ENCODE measurements at regions not wholly inside any gene's neighbourhood (a gene's known extent, or its start where the extent isn't known, plus 50 kb on each side); places are given as distances from the start of the nearest gene placed in this dataset.
"Not testable (repeated sequence)": the region's sequence is repeated elsewhere in the genome, so short reads cannot be mapped to it uniquely, and the experiment has no call there.

DNA sequence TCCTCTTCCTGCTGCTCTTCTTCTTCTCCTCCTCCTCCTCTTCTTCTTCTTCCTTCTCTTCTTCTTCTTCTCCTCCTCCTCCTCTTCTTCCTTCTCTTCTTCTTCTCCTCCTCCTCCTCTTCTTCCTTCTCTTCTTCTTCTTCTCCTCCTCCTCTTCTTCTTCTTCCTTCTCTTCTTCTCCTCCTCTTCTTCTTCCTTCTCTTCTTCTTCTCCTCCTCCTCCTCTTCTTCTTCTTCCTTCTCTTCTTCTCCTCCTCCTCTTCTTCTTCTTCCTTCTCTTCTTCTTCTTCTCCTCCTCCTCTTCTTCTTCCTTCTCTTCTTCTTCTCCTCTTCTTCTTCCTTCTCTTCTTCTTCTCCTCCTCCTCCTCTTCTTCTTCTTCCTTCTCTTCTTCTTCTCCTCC lies 560.8 kb upstream of the CDH5 start:
- DNase-seq; H3K27me3 ChIP-seq (ENCODE audit: control insufficient read depth in 1 of 2, insufficient read depth in 2 of 2, low read length in 1 of 2); ATAC-seq (ENCODE audit: low FRiP score); intact Hi-C loops (cut with DNase I); H3K9me3 ChIP-seq (ENCODE audit: control insufficient read depth, low read length); H3K36me3 ChIP-seq (ENCODE audit: control insufficient read depth in 1 of 2, insufficient read depth in 2 of 2, low read length in 1 of 2); H3K4me3 ChIP-seq (ENCODE audit: low read length in 2 of 2); H3K4me1 ChIP-seq (ENCODE audit: control insufficient read depth in 1 of 2, insufficient read depth in 2 of 2, low read length in 2 of 2); H3K27ac ChIP-seq (ENCODE audit: low read depth in 1 of 2, low read length in 2 of 2): not testable (repeated sequence)

- no peaks in the 10 kb centered on the region for H3K36me3 ChIP-seq (ENCODE audit: control insufficient read depth in 1 of 2, insufficient read depth in 2 of 2, low read length in 1 of 2)
- H3K4me1 ChIP-seq (ENCODE audit: control insufficient read depth in 1 of 2, insufficient read depth in 2 of 2, low read length in 2 of 2): no peaks in the 10 kb centered on the region
- no peak overlapping the region for H3K27ac ChIP-seq (ENCODE audit: low read depth in 1 of 2, low read length in 2 of 2)
- no peak for DNase-seq
- 62 to 67% methylated on average over 3 of the region's 3 CpGs for WGBS, 2 donors
- no peak overlapping the region for H3K4me3 ChIP-seq (ENCODE audit: low read length in 2 of 2)
- H3K27me3 ChIP-seq (ENCODE audit: control insufficient read depth in 1 of 2, insufficient read depth in 2 of 2, low read length in 1 of 2): no peaks in the 10 kb centered on the region
- no peak for ATAC-seq (ENCODE audit: low FRiP score)
- intact Hi-C loops (cut with DNase I): no loop called here
- H3K9me3 ChIP-seq (ENCODE audit: control insufficient read depth, low read length): no peaks in the 10 kb centered on the region
Measured at GRCh38 chr16:65796481-65796880, 570.0 kb upstream of the CDH5 start.

DNA sequence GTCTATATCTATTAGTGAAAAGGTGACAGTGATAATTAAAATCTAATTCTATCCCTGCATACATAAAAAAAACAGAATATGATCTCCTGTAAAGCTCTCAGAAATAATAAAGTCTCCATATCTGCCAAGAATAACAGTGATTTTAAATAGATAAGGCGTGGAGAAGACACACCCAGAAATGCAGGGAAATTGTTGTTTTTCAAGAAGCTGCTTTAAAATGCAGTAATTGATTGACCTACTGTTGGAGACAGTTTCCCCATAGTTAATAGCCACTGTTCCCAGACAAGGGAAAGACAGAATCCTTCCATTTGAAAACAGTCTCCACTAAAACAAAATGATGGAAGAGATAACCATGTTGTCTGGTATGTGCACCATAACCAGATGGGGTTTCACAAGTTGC lies 571.5 kb upstream of the CDH5 start:
- Histone ChIP-seq H3K9me3 (ENCODE audit: control insufficient read depth, low read length) (no peaks in the 10 kb centered on the region), H3K27me3 (ENCODE audit: control insufficient read depth in 1 of 2, insufficient read depth in 2 of 2, low read length in 1 of 2) (no peaks in the 10 kb centered on the region), H3K27ac (ENCODE audit: low read depth in 1 of 2, low read length in 2 of 2) (no peak overlapping the region), H3K4me1 (ENCODE audit: control insufficient read depth in 1 of 2, insufficient read depth in 2 of 2, low read length in 2 of 2) (no peaks in the 10 kb centered on the region), H3K36me3 (ENCODE audit: control insufficient read depth in 1 of 2, insufficient read depth in 2 of 2, low read length in 1 of 2) (no peaks in the 10 kb centered on the region), H3K4me3 (ENCODE audit: low read length in 2 of 2) (no peak overlapping the region)
- ATAC-seq (ENCODE audit: low FRiP score): no peak
- no peak for DNase-seq
- intact Hi-C loops (cut with DNase I): no loop called here
- WGBS, 2 donors: 62 to 72% methylated on average over 1 of the region's 1 CpG

- Histone ChIP-seq H3K27ac (ENCODE audit: low read depth in 1 of 2, low read length in 2 of 2) (no peak overlapping the region), H3K36me3 (ENCODE audit: control insufficient read depth in 1 of 2, insufficient read depth in 2 of 2, low read length in 1 of 2) (no peaks in the 10 kb centered on the region), H3K27me3 (ENCODE audit: control insufficient read depth in 1 of 2, insufficient read depth in 2 of 2, low read length in 1 of 2) (no peaks in the 10 kb centered on the region), H3K9me3 (ENCODE audit: control insufficient read depth, low read length) (no peaks in the 10 kb centered on the region), H3K4me3 (ENCODE audit: low read length in 2 of 2) (no peak overlapping the region), H3K4me1 (ENCODE audit: control insufficient read depth in 1 of 2, insufficient read depth in 2 of 2, low read length in 2 of 2) (no peaks in the 10 kb centered on the region)
- intact Hi-C loops (cut with DNase I): no loop called here
- DNase-seq (no peak), ATAC-seq (ENCODE audit: low FRiP score) (no peak)
- 58 to 64% methylated on average over 3 of the region's 3 CpGs for WGBS, 2 donors
Measured at GRCh38 chr16:65793781-65794180, 572.7 kb upstream of the CDH5 start.

- WGBS, 2 donors: 83 to 94% methylated on average over 2 of the region's 2 CpGs
- intact Hi-C loops (cut with DNase I): no loop called here
Measured at GRCh38 chr16:65790768-65791167, 575.7 kb upstream of the CDH5 start.

GRCh38 chr16:65789161-65789945 lies 577.1 kb upstream of the CDH5 start:
- no peaks in the 10 kb centered on the region for H3K9me3 ChIP-seq (ENCODE audit: control insufficient read depth, low read length)
- H3K27me3 ChIP-seq (ENCODE audit: control insufficient read depth in 1 of 2, insufficient read depth in 2 of 2, low read length in 1 of 2): no peaks in the 10 kb centered on the region
- H3K27ac ChIP-seq (ENCODE audit: low read depth in 1 of 2, low read length in 2 of 2): no peak overlapping the region
- ATAC-seq (ENCODE audit: low FRiP score): no peak
- H3K4me3 ChIP-seq (ENCODE audit: low read length in 2 of 2): no peak overlapping the region
- no peak for DNase-seq
- H3K36me3 ChIP-seq (ENCODE audit: control insufficient read depth in 1 of 2, insufficient read depth in 2 of 2, low read length in 1 of 2): no peaks in the 10 kb centered on the region
- whole genome bisulfite sequencing, 2 donors: 98% methylated on average over 2 of the region's 2 CpGs
- no peaks in the 10 kb centered on the region for H3K4me1 ChIP-seq (ENCODE audit: control insufficient read depth in 1 of 2, insufficient read depth in 2 of 2, low read length in 2 of 2)
- intact Hi-C loops (cut with DNase I): loop anchor here in 1 of 2 donors (10.0 kb wide), 1 partner anchor 485 kb away; no protein-coding TSS in a partner anchor

More at GRCh38 chr16:65790768-65791167, 575.7 kb upstream of the CDH5 start:
- ATAC-seq (ENCODE audit: low FRiP score) (no peak), DNase-seq (no peak)
- no peaks in the 10 kb centered on the region for H3K9me3 ChIP-seq (ENCODE audit: control insufficient read depth, low read length)
- H3K4me3 ChIP-seq (ENCODE audit: low read length in 2 of 2): no peak overlapping the region
- no peaks in the 10 kb centered on the region for H3K36me3 ChIP-seq (ENCODE audit: control insufficient read depth in 1 of 2, insufficient read depth in 2 of 2, low read length in 1 of 2)
- H3K27me3 ChIP-seq (ENCODE audit: control insufficient read depth in 1 of 2, insufficient read depth in 2 of 2, low read length in 1 of 2): no peaks in the 10 kb centered on the region
- H3K4me1 ChIP-seq (ENCODE audit: control insufficient read depth in 1 of 2, insufficient read depth in 2 of 2, low read length in 2 of 2): no peaks in the 10 kb centered on the region
- H3K27ac ChIP-seq (ENCODE audit: low read depth in 1 of 2, low read length in 2 of 2): no peak overlapping the region

DNA sequence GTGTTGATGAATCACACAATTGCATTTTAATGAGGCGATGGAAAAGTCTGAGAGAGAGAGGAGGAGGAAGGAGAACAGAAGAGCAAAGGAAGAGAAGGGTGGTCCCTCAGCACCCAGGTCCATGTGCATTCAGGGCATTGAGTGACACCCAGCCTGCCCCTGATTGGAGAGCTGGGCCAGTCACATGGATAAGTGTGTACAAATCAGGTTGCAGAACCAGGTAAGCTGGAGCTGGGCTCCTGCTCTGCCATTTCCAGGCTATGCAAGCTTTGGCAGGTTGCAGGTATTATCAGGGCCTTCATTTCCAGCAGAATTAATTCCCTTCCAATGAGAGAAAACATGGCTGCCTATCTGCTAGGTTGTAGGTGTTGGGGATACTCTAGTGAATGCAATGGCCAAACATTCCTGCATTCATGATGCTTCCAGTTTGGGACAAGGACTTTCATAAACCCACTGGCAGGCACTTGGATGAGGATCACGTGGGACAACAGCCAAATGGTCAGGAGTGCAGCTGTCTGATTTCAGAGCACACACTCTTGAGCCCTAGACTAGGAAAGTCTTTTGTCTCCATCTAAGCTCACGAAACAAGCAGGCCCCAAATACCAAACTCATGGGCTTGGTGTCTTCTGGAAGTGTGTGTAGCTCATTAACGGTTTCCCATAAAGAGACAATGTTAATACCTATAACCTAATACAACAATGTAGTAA lies 577.9 kb upstream of the CDH5 start:
- peaks cover 0 to 5% of the 10 kb centered on the region in 2 donors for H3K4me1 ChIP-seq (ENCODE audit: control insufficient read depth in 1 of 2, insufficient read depth in 2 of 2, low read length in 2 of 2)
- intact Hi-C loops (cut with DNase I): loop anchor here in 1 of 2 donors (10.0 kb wide), 1 partner anchor 484 kb away; no protein-coding TSS in a partner anchor
- no peak overlapping the region for H3K4me3 ChIP-seq (ENCODE audit: low read length in 2 of 2)
- H3K27ac ChIP-seq (ENCODE audit: low read depth in 1 of 2, low read length in 2 of 2): no peak overlapping the region
- ATAC-seq (ENCODE audit: low FRiP score) (no peak), DNase-seq (no peak)
- no peaks in the 10 kb centered on the region for H3K36me3 ChIP-seq (ENCODE audit: control insufficient read depth in 1 of 2, insufficient read depth in 2 of 2, low read length in 1 of 2)
- no peaks in the 10 kb centered on the region for H3K9me3 ChIP-seq (ENCODE audit: control insufficient read depth, low read length)
- H3K27me3 ChIP-seq (ENCODE audit: control insufficient read depth in 1 of 2, insufficient read depth in 2 of 2, low read length in 1 of 2): no peaks in the 10 kb centered on the region
- WGBS, 2 donors: 85 to 97% methylated on average over 4 of the region's 4 CpGs

- Histone ChIP-seq H3K36me3 (ENCODE audit: control insufficient read depth in 1 of 2, insufficient read depth in 2 of 2, low read length in 1 of 2) (no peaks in the 10 kb centered on the region), H3K27ac (ENCODE audit: low read depth in 1 of 2, low read length in 2 of 2) (no peak overlapping the region), H3K27me3 (ENCODE audit: control insufficient read depth in 1 of 2, insufficient read depth in 2 of 2, low read length in 1 of 2) (no peaks in the 10 kb centered on the region), H3K9me3 (ENCODE audit: control insufficient read depth, low read length) (no peaks in the 10 kb centered on the region), H3K4me1 (ENCODE audit: control insufficient read depth in 1 of 2, insufficient read depth in 2 of 2, low read length in 2 of 2) (peaks cover 0 to 8% of the 10 kb centered on the region in 2 donors), H3K4me3 (ENCODE audit: low read length in 2 of 2) (no peak overlapping the region)
- ATAC-seq (ENCODE audit: low FRiP score) (no peak), DNase-seq (no peak)
- intact Hi-C loops (cut with DNase I): loop anchor here in 1 of 2 donors (10.0 kb wide), 1 partner anchor 483 kb away; no protein-coding TSS in a partner anchor
- 97% methylated on average over 11 of the region's 11 CpGs for WGBS, 2 donors
Measured at GRCh38 chr16:65787921-65788320, 578.6 kb upstream of the CDH5 start.

DNA sequence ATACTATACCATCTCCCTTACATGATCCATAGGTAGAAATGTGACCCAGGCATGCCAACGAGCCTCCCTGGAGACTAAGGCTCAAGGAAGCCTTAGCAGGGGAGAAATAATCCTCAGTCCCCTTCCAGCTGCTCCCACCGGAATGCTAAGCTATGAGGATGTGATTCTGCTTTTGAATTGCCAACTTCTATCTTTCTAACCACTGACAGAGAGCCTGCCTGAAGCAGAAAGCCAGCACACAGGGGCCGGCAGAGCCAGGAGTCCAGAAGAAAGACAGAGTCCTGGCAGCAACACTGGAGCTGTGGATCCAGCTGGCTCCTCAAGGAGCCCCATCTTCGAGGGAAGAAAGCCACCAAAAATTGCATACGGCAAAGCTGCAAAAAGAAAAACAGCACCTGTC lies 579.6 kb upstream of the CDH5 start:
- Histone ChIP-seq H3K9me3 (ENCODE audit: control insufficient read depth, low read length) (no peaks in the 10 kb centered on the region), H3K27ac (ENCODE audit: low read depth in 1 of 2, low read length in 2 of 2) (no peak overlapping the region), H3K4me1 (ENCODE audit: control insufficient read depth in 1 of 2, insufficient read depth in 2 of 2, low read length in 2 of 2) (peaks cover 0 to 8% of the 10 kb centered on the region in 2 donors), H3K36me3 (ENCODE audit: control insufficient read depth in 1 of 2, insufficient read depth in 2 of 2, low read length in 1 of 2) (no peaks in the 10 kb centered on the region), H3K27me3 (ENCODE audit: control insufficient read depth in 1 of 2, insufficient read depth in 2 of 2, low read length in 1 of 2) (no peaks in the 10 kb centered on the region), H3K4me3 (ENCODE audit: low read length in 2 of 2) (no peak overlapping the region)
- 10 to 27% methylated on average over 5 of the region's 5 CpGs for WGBS, 2 donors
- DNase-seq (no peak), ATAC-seq (ENCODE audit: low FRiP score) (no peak)
- intact Hi-C loops (cut with DNase I): loop anchor here in 1 of 2 donors (10.0 kb wide), 1 partner anchor 482 kb away; no protein-coding TSS in a partner anchor
